ENCODE measurements at regions not wholly inside any gene's neighbourhood (a gene's known extent, or its start where the extent isn't known, plus 50 kb on each side); places are given as distances from the start of the nearest gene placed in this dataset.

DNA sequence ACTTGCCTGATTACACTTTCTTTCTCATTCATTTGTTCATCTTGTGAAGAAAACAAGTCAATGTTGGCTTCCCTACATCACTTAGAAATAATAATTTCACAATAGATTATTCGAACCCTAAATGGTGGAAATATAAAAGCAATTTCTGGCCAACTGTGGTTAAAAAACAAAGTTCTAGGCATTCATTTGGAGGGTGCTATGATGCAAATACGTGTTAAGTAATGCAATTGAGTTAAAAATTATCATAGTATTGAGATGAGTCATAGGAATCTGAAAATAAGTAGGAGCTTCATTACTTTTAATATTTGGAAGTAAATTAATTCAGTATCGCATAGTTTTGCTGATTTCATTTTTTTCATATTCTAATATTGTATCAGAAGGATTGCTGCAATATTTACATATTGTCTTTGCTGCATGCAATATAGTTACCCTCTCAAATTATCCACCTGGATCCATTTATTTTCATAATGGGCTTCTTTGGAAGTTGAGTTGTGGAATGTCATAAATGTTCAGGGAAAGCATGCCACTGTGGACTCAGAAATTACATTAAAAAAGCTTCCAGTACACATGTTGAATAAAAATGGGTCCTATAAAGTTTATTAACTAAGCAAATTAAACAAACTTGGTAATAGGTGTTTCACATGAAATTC lies 647.7 kb upstream of the WWC1 start:
- TF ChIP-seq, protein P1, sequence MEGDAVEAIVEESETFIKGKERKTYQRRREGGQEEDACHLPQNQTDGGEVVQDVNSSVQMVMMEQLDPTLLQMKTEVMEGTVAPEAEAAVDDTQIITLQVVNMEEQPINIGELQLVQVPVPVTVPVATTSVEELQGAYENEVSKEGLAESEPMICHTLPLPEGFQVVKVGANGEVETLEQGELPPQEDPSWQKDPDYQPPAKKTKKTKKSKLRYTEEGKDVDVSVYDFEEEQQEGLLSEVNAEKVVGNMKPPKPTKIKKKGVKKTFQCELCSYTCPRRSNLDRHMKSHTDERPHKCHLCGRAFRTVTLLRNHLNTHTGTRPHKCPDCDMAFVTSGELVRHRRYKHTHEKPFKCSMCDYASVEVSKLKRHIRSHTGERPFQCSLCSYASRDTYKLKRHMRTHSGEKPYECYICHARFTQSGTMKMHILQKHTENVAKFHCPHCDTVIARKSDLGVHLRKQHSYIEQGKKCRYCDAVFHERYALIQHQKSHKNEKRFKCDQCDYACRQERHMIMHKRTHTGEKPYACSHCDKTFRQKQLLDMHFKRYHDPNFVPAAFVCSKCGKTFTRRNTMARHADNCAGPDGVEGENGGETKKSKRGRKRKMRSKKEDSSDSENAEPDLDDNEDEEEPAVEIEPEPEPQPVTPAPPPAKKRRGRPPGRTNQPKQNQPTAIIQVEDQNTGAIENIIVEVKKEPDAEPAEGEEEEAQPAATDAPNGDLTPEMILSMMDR (IDR thresholded peaks at IDR 0.05 in 4 of 5, conservative IDR thresholded peaks at IDR 0.05 in 1 of 5), result no peak
- TF ChIP-seq POLR2A (IDR thresholded peaks at IDR 0.05), result no peak

All from gastrocnemius medialis (tissue), 4 donors.